Spleen (tissue), 11 donors: ENCODE measurements at regions not wholly inside any gene's neighbourhood (a gene's known extent, or its start where the extent isn't known, plus 50 kb on each side); places are given as distances from the start of the nearest gene placed in this dataset.

Experiments
- DNase-seq: peaks from one replicate; pipeline ENCODE4 v3.0.0-alpha.2; 2020
- H3K27ac ChIP-seq, 8 donors: fragments of 200-600 bp; sonication (generic) in 7 of 8; 1 replicate in 4 of 8; 2 replicates in 4 of 8; pipeline versions ENCODE4 v1.5.0 to v1.8.0; 2016 to 2021; ENCODE audit warnings: inconsistent platforms in 4 of 8, mild to moderate bottlenecking in 4 of 8, moderate library complexity in 1 of 8
- H3K27me3 ChIP-seq, 7 donors: fragments of 200-600 bp; sonication (generic) in 6 of 7; replicated peaks in 1 of 7; 1 replicate in 4 of 7; 2 replicates in 3 of 7; pipeline versions ENCODE4 v1.5.0 to v1.8.0; 2016 to 2021; ENCODE audit warnings: inconsistent platforms in 3 of 7, mild to moderate bottlenecking in 1 of 7
- H3K36me3 ChIP-seq, 6 donors: fragments of 200-600 bp; sonication (generic) in 5 of 6; 1 replicate in 4 of 6; 2 replicates in 2 of 6; pipeline versions ENCODE4 v1.5.0 to v1.8.0; 2016 to 2021; ENCODE audit warnings: inconsistent platforms in 2 of 6
- H3K4me1 ChIP-seq, 6 donors: fragments of 200-600 bp; sonication (generic) in 5 of 6; 1 replicate in 3 of 6; 2 replicates in 3 of 6; pipeline versions ENCODE4 v1.5.0 to v1.8.0; 2016 to 2021; ENCODE audit warnings: inconsistent platforms in 3 of 6
- H3K4me3 ChIP-seq, 8 donors: fragments of 200-600 bp; sonication (generic) in 7 of 8; 1 replicate in 4 of 8; 2 replicates in 4 of 8; pipeline versions ENCODE4 v1.5.0 to v1.8.0; 2016 to 2021; ENCODE audit warnings: inconsistent platforms in 4 of 8, mild to moderate bottlenecking in 4 of 8, moderate library complexity in 2 of 8
- H3K9me3 ChIP-seq, 8 donors: fragments of 200-600 bp; sonication (generic) in 7 of 8; 1 replicate in 4 of 8; 2 replicates in 4 of 8; pipeline versions ENCODE4 v1.5.0 to v1.8.0; 2016 to 2021; ENCODE audit warnings: inconsistent platforms in 4 of 8
- POLR2A ChIP-seq, 3 donors: fragments of 450-650 bp; IDR thresholded peaks; one replicate each; pipeline ENCODE4 v1.5.1; 2017; ENCODE audit warnings: antibody characterized with exemption in 3 of 3, mild to moderate bottlenecking in 1 of 3
- POLR2AphosphoS5 ChIP-seq, 3 donors: sonication (generic); formaldehyde crosslinking; IDR thresholded peaks; one replicate each; pipeline ENCODE4 v1.5.1; 2017; ENCODE audit warnings: antibody characterized with exemption in 3 of 3
- WGBS, 5 donors: extraction: QIAGEN DNeasy Blood & Tissue Kit in 3 of 5; methylation state at CpG; one replicate each; pipeline versions ENCODE4 v1.1.5 to v1.1.7; 2013 to 2018; 5-methylcytosine and 5-hydroxymethylcytosine counted together
- intact Hi-C: fragments of 100-400 bp; cut with DNase I; formaldehyde crosslinking; loops from one replicate; pipeline ENCODE4 v1.15.0; 2023; ENCODE audit warnings: low total_unique reads
- TF ChIP-seq, protein P1 (sequence below), 11 experiments: fragments of 200-600 bp in 7 of 11; fragments of 450-650 bp in 4 of 11; sonication (generic) in 4 of 11; IDR thresholded peaks in 8 of 11; conservative IDR thresholded peaks in 3 of 11; 1 replicate in 7 of 11; 2 replicates in 4 of 11; pipeline versions ENCODE4 v1.4.0 to v1.8.0; 2016 to 2021; ENCODE audit warnings: antibody characterized with exemption in 11 of 11, inconsistent platforms in 4 of 11, mild to moderate bottlenecking in 1 of 11
- donor health status: healthy with polysubstance abuse.
- donor health status: DM: no; HTN: no; CAD: no; lungs with moderate emphysema.
- donor health status: DM: no; HTN: no; CAD: no.
- donor health status: Bipolar disorder and iron deficiency.
- donor health status: healthy.
- donor health status: DM: no; HTN: no; CAD: no.
- donor health status: DM: yes; HTN: yes; CAD: no.

DNA sequence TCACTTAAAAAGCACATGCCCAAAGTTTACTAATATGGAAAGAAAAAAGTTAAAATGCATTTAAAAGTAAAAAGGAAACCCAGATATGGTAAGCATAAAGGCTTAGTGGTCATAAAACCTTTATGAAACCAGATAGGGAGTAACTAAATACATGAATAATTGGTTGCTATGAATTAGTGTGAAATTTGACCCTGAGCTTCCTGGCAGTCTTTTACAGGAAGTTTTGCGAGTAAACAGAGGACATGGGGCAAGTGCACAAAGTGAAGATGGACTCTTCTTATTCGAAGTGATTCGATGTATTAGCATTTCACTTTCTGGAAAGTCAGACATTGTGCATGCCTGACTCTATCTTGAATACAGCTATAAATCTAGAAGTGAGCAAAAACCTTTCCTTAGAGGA lies 90.9 kb upstream of the MLIP start:
- Histone ChIP-seq H3K4me1 (no peaks in the 10 kb centered on the region), H3K36me3 (no peaks in the 10 kb centered on the region), H3K4me3 (no peak overlapping the region), H3K9me3 (no peaks in the 10 kb centered on the region), H3K27me3 (no peaks in the 10 kb centered on the region), H3K27ac (no peak overlapping the region)
- intact Hi-C loops: no loop called here
- no peak for DNase-seq
- TF ChIP-seq POLR2AphosphoS5 (IDR thresholded peaks at IDR 0.05): no peak
- TF ChIP-seq, protein P1, sequence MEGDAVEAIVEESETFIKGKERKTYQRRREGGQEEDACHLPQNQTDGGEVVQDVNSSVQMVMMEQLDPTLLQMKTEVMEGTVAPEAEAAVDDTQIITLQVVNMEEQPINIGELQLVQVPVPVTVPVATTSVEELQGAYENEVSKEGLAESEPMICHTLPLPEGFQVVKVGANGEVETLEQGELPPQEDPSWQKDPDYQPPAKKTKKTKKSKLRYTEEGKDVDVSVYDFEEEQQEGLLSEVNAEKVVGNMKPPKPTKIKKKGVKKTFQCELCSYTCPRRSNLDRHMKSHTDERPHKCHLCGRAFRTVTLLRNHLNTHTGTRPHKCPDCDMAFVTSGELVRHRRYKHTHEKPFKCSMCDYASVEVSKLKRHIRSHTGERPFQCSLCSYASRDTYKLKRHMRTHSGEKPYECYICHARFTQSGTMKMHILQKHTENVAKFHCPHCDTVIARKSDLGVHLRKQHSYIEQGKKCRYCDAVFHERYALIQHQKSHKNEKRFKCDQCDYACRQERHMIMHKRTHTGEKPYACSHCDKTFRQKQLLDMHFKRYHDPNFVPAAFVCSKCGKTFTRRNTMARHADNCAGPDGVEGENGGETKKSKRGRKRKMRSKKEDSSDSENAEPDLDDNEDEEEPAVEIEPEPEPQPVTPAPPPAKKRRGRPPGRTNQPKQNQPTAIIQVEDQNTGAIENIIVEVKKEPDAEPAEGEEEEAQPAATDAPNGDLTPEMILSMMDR (IDR thresholded peaks at IDR 0.05 in 8 of 11, conservative IDR thresholded peaks at IDR 0.05 in 3 of 11): no peak
- TF ChIP-seq POLR2A (IDR thresholded peaks at IDR 0.05): no peak
- 36 to 71% (median 65%) methylated on average over 3 of the region's 3 CpGs for WGBS, 5 donors

DNA sequence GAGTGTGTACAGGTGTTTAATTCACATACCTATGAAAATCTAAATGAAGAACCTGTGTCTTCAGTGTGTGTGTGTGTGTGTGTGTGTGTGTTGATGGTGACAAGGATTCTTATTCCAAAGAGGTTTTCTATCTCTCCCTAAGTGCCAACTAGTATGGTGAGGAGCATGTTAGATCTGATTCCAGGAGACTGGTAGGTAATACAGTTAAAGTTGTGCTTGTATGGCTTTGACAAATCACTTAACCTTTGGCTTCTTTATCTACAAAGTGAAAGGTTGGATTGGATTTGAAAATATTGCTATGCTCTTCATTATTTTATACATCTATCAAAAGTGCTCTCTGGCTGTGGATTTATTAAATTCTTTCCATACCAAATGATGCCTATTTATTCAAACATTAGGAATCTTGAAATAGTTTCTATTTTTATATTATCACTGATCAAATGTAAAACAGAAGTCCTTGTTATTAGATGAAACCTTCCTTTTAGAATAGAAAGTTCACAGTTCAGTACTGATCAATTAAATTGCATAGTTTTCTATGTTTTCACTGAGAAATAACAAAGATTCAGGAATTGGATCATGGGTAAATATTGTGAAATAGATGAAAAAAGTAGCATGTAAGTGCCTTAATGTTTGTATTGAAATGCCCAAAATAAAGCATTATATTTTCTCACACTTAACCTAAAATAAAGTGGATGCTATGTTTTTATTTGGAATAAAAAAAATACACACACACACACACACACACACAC lies 84.4 kb upstream of the MLIP start:
- H3K4me1 ChIP-seq: no peaks in the 10 kb centered on the region
- intact Hi-C loops: no loop called here
- H3K27me3 ChIP-seq: no peaks in the 10 kb centered on the region

DNA sequence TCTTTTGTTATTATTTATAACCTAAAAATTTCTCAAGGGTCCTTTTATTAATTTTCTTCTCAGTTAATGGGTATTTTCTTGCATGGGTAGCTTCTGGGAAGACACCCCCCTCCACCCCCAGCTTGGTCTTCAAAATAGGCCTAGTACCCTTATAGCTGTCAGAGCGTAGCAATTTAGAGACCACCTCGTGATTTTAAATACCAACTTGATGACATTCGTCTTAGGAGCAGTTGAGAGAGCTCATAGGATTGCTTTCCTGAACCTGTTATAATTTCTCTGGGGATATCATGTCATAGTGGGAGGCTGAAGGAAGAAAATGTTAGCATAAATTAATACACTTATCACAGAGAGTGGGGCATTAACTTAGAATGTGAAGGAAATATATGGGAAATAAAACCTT lies 83.1 kb upstream of the MLIP start:
- DNase-seq: no peak
- intact Hi-C loops: no loop called here
- TF ChIP-seq POLR2A (IDR thresholded peaks at IDR 0.05) (no peak), POLR2AphosphoS5 (IDR thresholded peaks at IDR 0.05) (no peak)
- TF ChIP-seq, protein P1 (IDR thresholded peaks at IDR 0.05 in 8 of 11, conservative IDR thresholded peaks at IDR 0.05 in 3 of 11): no peak
- Histone ChIP-seq H3K27ac (no peak overlapping the region), H3K36me3 (no peaks in the 10 kb centered on the region), H3K9me3 (no peaks in the 10 kb centered on the region), H3K27me3 (no peaks in the 10 kb centered on the region), H3K4me1 (no peaks in the 10 kb centered on the region), H3K4me3 (no peak overlapping the region)
- 79 to 90% (median 84%) methylated on average over 3 of the region's 3 CpGs for WGBS, 5 donors

More for the DNA sequence above, 84.4 kb upstream of the MLIP start:
- H3K27ac ChIP-seq: no peak overlapping the region
- H3K36me3 ChIP-seq: no peaks in the 10 kb centered on the region
- H3K4me3 ChIP-seq: no peak overlapping the region
- TF ChIP-seq POLR2A (IDR thresholded peaks at IDR 0.05) (no peak), POLR2AphosphoS5 (IDR thresholded peaks at IDR 0.05) (no peak)
- TF ChIP-seq, protein P1 (IDR thresholded peaks at IDR 0.05 in 8 of 11, conservative IDR thresholded peaks at IDR 0.05 in 3 of 11): no peak
- DNase-seq: no peak
- H3K9me3 ChIP-seq: no peaks in the 10 kb centered on the region

DNA sequence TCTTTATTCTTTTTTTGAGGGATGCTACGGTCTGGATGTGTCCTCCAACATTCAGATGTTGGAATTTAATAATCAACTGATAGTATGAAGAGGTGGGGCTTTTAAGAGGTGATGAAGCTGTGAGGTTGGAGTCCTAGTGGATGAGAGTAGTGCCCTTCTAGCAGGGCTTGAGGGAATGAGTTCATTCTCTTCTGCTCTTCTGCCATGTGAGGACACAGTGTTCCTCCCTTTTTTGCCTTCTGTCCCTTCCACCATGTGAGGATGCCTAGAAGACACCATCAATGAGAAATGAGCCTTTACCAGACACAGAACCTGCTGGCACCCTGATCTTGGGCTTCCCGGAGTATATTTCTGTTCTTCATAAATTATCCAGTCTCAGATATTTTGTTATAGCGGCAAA lies 82.1 kb upstream of the MLIP start:
- Histone ChIP-seq H3K9me3 (no peaks in the 10 kb centered on the region), H3K4me3 (no peak overlapping the region), H3K27me3 (no peaks in the 10 kb centered on the region), H3K36me3 (no peaks in the 10 kb centered on the region), H3K4me1 (no peaks in the 10 kb centered on the region), H3K27ac (no peak overlapping the region)
- intact Hi-C loops: no loop called here
- no peak for DNase-seq
- TF ChIP-seq, protein P1 (IDR thresholded peaks at IDR 0.05 in 8 of 11, conservative IDR thresholded peaks at IDR 0.05 in 3 of 11): no peak
- no peak for TF ChIP-seq POLR2AphosphoS5 (IDR thresholded peaks at IDR 0.05)
- WGBS, 5 donors: 78 to 91% (median 84%) methylated on average over 3 of the region's 3 CpGs
